Activated CD4-positive, alpha-beta T cell treated with anti-CD3 and anti-CD28 coated beads, Interleukin-2, amount 50 U/mL, for 24 hours (primary cell): ENCODE measurements at regions not wholly inside any gene's neighbourhood (a gene's known extent, or its start where the extent isn't known, plus 50 kb on each side); places are given as distances from the start of the nearest gene placed in this dataset.
"Not testable (repeated sequence)": the region's sequence is repeated elsewhere in the genome, so short reads cannot be mapped to it uniquely, and the experiment has no call there.

Experiments
- DNase-seq, 2 donors: peaks; one replicate each; pipeline ENCODE4 v3.0.0-alpha.2; 2020; ENCODE audit warnings: low read depth in 1 of 2, low spot score in 1 of 2

- no peak for DNase-seq
These were observed 156.4 kb downstream of the UQCRFS1 start for GRCh38 chr19:29056535-29056934.

- DNase-seq = no peak
These were observed 157.9 kb downstream of the UQCRFS1 start for GRCh38 chr19:29054886-29055675.

GRCh38 chr19:29048873-29049272 lies 164.1 kb downstream of the UQCRFS1 start:
- no peak for DNase-seq

- no peak for DNase-seq
These were observed 167.2 kb downstream of the UQCRFS1 start for GRCh38 chr19:29045679-29046254.

GRCh38 chr19:29044037-29044436 lies 168.9 kb downstream of the UQCRFS1 start:
- DNase-seq = no peak

GRCh38 chr19:29042450-29042849 lies 170.5 kb downstream of the UQCRFS1 start:
- no peak for DNase-seq

GRCh38 chr19:29040951-29041350 lies 172.0 kb downstream of the UQCRFS1 start:
- no peak for DNase-seq

- no peak for DNase-seq
These were observed 172.7 kb downstream of the UQCRFS1 start for GRCh38 chr19:29040292-29040691.

GRCh38 chr19:29039036-29039435 lies 173.9 kb downstream of the UQCRFS1 start:
- not testable (repeated sequence) for DNase-seq

GRCh38 chr19:29031216-29031615 lies 181.7 kb downstream of the UQCRFS1 start:
- DNase-seq = no peak

GRCh38 chr19:29029268-29029958 lies 183.5 kb downstream of the UQCRFS1 start:
- DNase-seq = no peak

- no peak for DNase-seq
These were observed 190.4 kb downstream of the UQCRFS1 start for GRCh38 chr19:29022599-29022998.

- DNase-seq = no peak
These were observed 190.8 kb downstream of the UQCRFS1 start for GRCh38 chr19:29022165-29022564.

GRCh38 chr19:29021232-29021916 lies 191.6 kb downstream of the UQCRFS1 start:
- no peak for DNase-seq

GRCh38 chr19:29019403-29019802 lies 193.5 kb downstream of the UQCRFS1 start:
- no peak for DNase-seq

- no peak for DNase-seq
These were observed 194.4 kb downstream of the UQCRFS1 start for GRCh38 chr19:29018542-29018941.

GRCh38 chr19:29017788-29018187 lies 195.2 kb downstream of the UQCRFS1 start:
- DNase-seq = no peak

GRCh38 chr19:29016926-29017760 lies 195.8 kb downstream of the UQCRFS1 start:
- DNase-seq = no peak

GRCh38 chr19:29016353-29016752 lies 196.6 kb downstream of the UQCRFS1 start:
- DNase-seq = no peak

GRCh38 chr19:29015569-29015968 lies 197.4 kb downstream of the UQCRFS1 start:
- no peak for DNase-seq
